ENCODE measurements at regions not wholly inside any gene's neighbourhood (a gene's known extent, or its start where the extent isn't known, plus 50 kb on each side); places are given as distances from the start of the nearest gene placed in this dataset.

- DNase-seq (ENCODE audit: low read depth in 2 of 2) = peak; percentile 72 to 77
These were observed 476.0 kb upstream of the TBL1XR1 start for GRCh38 chr3:177673112-177673914.

GRCh38 chr3:177674186-177674585 lies 476.9 kb upstream of the TBL1XR1 start:
- no peak for DNase-seq (ENCODE audit: low read depth in 2 of 2)

DNA sequence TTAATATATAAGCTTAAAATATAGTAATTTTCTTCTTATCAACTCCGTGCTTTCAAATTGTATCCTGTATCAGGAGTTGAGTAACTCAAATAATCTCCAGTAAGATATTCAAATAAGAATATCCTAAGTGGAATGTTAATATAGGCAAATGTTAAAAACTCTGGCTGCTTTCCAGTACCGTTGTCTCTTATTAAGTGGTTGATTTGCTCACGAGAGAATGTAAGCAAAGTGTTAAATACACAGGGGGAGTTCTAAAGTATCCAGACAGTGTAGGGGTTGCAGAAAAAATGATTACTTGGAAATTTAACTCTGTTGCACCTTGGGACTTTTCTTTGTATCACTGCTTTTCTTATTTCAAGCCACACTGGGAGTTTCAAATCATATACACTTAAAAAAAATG lies 478.9 kb upstream of the TBL1XR1 start:
- DNase-seq (ENCODE audit: low read depth in 2 of 2) = no peak

- no peak for DNase-seq (ENCODE audit: low read depth in 2 of 2)
These were observed 479.8 kb upstream of the TBL1XR1 start for GRCh38 chr3:177676947-177677587.

GRCh38 chr3:177679568-177680471 lies 482.5 kb upstream of the TBL1XR1 start:
- DNase-seq (ENCODE audit: low read depth in 2 of 2) = no peak

DNA sequence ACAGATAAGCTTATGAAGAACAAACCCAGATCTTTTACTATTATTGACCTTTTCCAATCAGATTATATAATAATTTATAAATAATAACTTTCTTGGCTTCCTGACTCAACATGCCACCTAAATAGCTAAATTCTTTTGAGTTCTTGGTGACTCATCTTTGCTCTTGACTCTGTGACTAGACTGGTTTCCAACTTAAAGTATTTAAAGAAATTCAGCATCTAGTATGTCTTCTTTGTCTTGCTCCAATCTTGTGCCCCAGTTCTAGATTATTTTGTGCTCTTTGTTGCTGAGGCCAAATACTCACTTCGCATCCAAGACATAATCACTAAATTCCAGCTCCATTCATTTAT lies 483.2 kb upstream of the TBL1XR1 start:
- DNase-seq (ENCODE audit: low read depth in 2 of 2) = no peak

- no peak for DNase-seq (ENCODE audit: low read depth in 2 of 2)
These were observed 483.9 kb upstream of the TBL1XR1 start for GRCh38 chr3:177681156-177681555.

GRCh38 chr3:177681852-177682251 lies 484.6 kb upstream of the TBL1XR1 start:
- DNase-seq (ENCODE audit: low read depth in 2 of 2) = no peak

- DNase-seq (ENCODE audit: low read depth in 2 of 2) = no peak
These were observed 486.3 kb upstream of the TBL1XR1 start for GRCh38 chr3:177683586-177683985.

- no peak for DNase-seq (ENCODE audit: low read depth in 2 of 2)
These were observed 489.4 kb upstream of the TBL1XR1 start for GRCh38 chr3:177686671-177687070.

DNA sequence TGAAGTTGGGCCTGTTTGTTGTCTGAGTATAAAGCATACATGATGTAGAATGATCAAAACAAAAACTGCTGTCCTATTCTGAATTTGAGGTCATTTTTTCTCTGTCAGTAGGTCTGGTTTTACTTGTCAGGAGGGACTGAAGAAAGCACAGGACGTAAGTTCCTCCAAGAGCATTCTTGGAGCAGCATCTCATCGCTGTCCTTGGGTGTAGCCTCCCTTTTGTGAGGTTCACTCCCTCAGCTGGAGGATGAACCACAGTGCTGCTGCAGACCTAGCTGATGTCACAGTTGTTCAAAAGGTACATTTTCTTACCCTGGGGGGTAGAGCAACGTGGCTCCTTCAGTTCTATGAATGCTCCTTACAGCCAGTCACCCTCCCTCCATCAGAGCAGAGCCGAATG lies 490.0 kb upstream of the TBL1XR1 start:
- no peak for DNase-seq (ENCODE audit: low read depth in 2 of 2)

- no peak for DNase-seq (ENCODE audit: low read depth in 2 of 2)
These were observed 490.9 kb upstream of the TBL1XR1 start for GRCh38 chr3:177688152-177688551.

GRCh38 chr3:177689077-177689476 lies 491.8 kb upstream of the TBL1XR1 start:
- DNase-seq (ENCODE audit: low read depth in 2 of 2) = no peak

GRCh38 chr3:177689869-177690268 lies 492.6 kb upstream of the TBL1XR1 start:
- DNase-seq (ENCODE audit: low read depth in 2 of 2) = no peak

DNA sequence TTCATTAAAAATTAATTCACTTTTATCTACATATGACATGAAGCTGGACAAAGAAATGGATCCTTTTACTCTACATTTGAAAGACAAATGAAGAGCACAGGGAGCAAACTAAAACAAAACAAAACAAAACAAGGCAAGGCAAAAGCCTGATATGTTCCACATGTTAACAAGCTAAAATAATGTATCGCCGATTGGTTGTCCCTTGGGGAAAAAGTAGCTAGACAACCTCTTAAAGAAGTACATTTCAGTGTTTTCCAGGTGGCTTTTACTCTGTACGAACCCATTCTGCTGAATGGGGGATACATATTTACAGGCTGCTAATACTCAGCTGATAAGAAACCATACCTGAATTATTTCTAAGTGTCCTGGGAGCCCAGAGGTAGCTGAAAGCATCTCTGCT lies 493.0 kb upstream of the TBL1XR1 start:
- DNase-seq (ENCODE audit: low read depth in 2 of 2) = no peak

GRCh38 chr3:177692304-177692975 lies 495.2 kb upstream of the TBL1XR1 start:
- DNase-seq (ENCODE audit: low read depth in 2 of 2) = no peak

GRCh38 chr3:177693616-177694264 lies 496.5 kb upstream of the TBL1XR1 start:
- DNase-seq (ENCODE audit: low read depth in 2 of 2) = no peak

GRCh38 chr3:177694316-177694715 lies 497.0 kb upstream of the TBL1XR1 start:
- peak; percentile 72 to 76 for DNase-seq (ENCODE audit: low read depth in 2 of 2)

DNA sequence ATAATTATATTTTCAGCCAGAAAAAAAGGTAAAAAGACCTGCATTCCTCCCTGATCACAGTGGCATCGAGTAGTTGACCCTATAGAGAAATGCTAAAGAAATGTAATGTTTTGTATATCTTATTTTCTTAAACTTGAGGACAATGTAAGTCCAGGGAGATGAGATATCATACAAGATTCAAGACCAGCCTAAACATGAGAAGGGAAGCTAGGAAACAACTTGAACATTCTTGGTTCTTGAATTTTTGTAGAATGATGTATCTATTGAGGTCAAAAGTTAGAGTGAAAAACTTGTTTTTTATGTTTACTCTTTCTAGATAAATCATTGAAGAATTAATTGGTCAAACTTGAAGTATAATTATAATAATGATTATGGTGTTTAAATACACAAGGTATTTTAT lies 497.7 kb upstream of the TBL1XR1 start:
- DNase-seq (ENCODE audit: low read depth in 2 of 2) = no peak

GRCh38 chr3:177700117-177700516 lies 502.8 kb upstream of the TBL1XR1 start:
- no peak for DNase-seq (ENCODE audit: low read depth in 2 of 2)

- DNase-seq (ENCODE audit: low read depth in 2 of 2) = no peak
These were observed 506.5 kb upstream of the TBL1XR1 start for GRCh38 chr3:177703788-177704187.

All from fibroblast of skin of left quadriceps (primary cell).